SU-DHL-6 (cell line): ENCODE measurements at regions not wholly inside any gene's neighbourhood (a gene's known extent, or its start where the extent isn't known, plus 50 kb on each side); places are given as distances from the start of the nearest gene placed in this dataset.

Experiments used
- H2AFZ ChIP-seq: fragments of 200-600 bp; sonication (generic); 2 replicates; pipeline ENCODE4 v1.6.1; 2014; ENCODE audit warnings: low read depth, mild to moderate bottlenecking, moderate library complexity, mixed read lengths, antibody characterized with exemption, low read length; ENCODE audit not compliant: severe bottlenecking
- H3F3A ChIP-seq: fragments of 200-600 bp; shearing (Covaris generic); 2 replicates; pipeline ENCODE4 v1.6.0; 2016; ENCODE audit warnings: antibody characterized with exemption, mild to moderate bottlenecking; ENCODE audit not compliant: insufficient read depth
- H3K27ac ChIP-seq: fragments of 200-600 bp; sonication (generic); 2 replicates; pipeline ENCODE4 v1.5.1; 2016; ENCODE audit warnings: low read depth, mild to moderate bottlenecking, low read length, moderate library complexity, mixed read lengths
- H3K27me3 ChIP-seq: fragments of 200-600 bp; sonication (generic), shearing (Covaris generic); 2 replicates; pipeline ENCODE4 v1.6.0; 2014; ENCODE audit warnings: mild to moderate bottlenecking, low read length
- H3K36me3 ChIP-seq: fragments of 200-600 bp; sonication (generic); 2 replicates; pipeline ENCODE4 v1.6.1; 2014; ENCODE audit warnings: mild to moderate bottlenecking, low read length, mixed read lengths
- H3K4me2 ChIP-seq: fragments of 300-600, 200-600 bp; shearing (Covaris generic), sonication (generic); 2 replicates; pipeline ENCODE4 v1.6.0; 2014; ENCODE audit warnings: low read length, low read depth, mild to moderate bottlenecking; ENCODE audit not compliant: poor library complexity, severe bottlenecking
- H3K4me3 ChIP-seq: fragments of 200-600 bp; sonication (generic); 2 replicates; pipeline ENCODE4 v1.5.1; 2014; ENCODE audit warnings: antibody characterized with exemption, low read length, mild to moderate bottlenecking, mixed read lengths; ENCODE audit not compliant: insufficient read depth, poor library complexity, severe bottlenecking
- H3K79me2 ChIP-seq: fragments of 200-600 bp; sonication (generic); 2 replicates; pipeline ENCODE4 v1.6.1; 2014; ENCODE audit warnings: mild to moderate bottlenecking, low read length, moderate library complexity; ENCODE audit not compliant: insufficient read depth
- H3K9ac ChIP-seq: fragments of 200-600 bp; sonication (generic); 2 replicates; pipeline ENCODE4 v1.7.0; 2014; ENCODE audit warnings: mild to moderate bottlenecking, low read length
- H3K9me2 ChIP-seq: fragments of 200-600 bp; sonication (generic); replicated peaks from 2 replicates; pipeline ENCODE4 v1.6.1; 2014; ENCODE audit warnings: low read length; ENCODE audit not compliant: insufficient read depth
- H3K9me3 ChIP-seq: fragments of 200-600 bp; sonication (generic); 2 replicates; pipeline ENCODE4 v1.6.1; 2014; ENCODE audit warnings: low read length, mixed read lengths; ENCODE audit not compliant: insufficient read depth
- H4K20me1 ChIP-seq: fragments of 200-600 bp; sonication (generic); 2 replicates; pipeline ENCODE4 v1.6.1; 2014; ENCODE audit warnings: low read depth, mild to moderate bottlenecking, antibody characterized with exemption, low read length, moderate library complexity, mixed read lengths
- EZH2phosphoT487 ChIP-seq: fragments of 200-600 bp; sonication (generic), shearing (Covaris generic); conservative IDR thresholded peaks from 2 replicates; pipeline ENCODE4 v1.6.1; 2018; ENCODE audit warnings: mild to moderate bottlenecking, antibody characterized with exemption, low read length, moderate library complexity, mixed read lengths
- TF ChIP-seq, protein P1 (sequence below): fragments of 200-600 bp; sonication (generic); IDR thresholded peaks from one replicate; pipeline ENCODE4 v1.5.1; 2017; ENCODE audit warnings: antibody characterized with exemption, mild to moderate bottlenecking, low read length, moderate library complexity; ENCODE audit not compliant: insufficient read depth, poor library complexity, severe bottlenecking

DNA sequence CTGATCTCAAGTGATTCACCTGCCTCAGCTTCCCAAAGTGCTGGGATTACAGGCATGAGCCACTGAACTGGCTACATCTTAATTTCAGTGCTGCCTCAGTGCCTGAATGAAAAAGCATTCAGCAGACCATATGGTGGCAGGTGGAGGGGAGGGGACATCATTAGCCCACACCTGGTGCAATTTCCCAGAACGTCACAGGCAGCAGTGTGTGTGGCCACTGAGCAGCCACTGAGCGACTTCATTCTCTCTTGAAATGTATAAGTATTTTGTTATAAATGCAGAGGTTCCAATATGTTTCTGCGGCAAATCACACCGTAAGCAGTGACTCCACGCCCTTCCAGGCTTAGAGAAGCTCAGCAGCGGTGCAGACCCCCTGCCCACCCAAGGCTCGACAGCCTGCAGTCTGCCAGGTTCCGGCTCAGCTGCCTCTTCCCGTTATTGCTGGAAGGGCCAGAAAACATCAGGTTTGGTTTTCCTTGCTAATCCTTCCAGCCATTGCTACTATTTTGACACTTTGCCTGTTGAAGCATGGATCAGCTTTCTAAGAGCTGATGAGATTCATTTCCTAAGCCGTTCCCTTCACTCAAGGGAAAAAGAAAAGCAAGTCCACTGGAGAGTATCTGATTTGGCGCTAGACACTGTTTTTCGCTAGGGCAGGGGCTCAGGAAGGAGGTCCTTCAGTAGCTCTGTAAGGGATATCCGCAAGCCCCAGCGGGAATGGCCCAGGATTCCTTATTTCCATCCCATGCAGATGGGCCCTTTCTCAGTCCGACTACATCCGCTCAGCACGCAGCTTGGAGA is 250.7 kb downstream of the VAPA start:
- H3K9me3 ChIP-seq = no peaks in the 10 kb centered on the region

DNA sequence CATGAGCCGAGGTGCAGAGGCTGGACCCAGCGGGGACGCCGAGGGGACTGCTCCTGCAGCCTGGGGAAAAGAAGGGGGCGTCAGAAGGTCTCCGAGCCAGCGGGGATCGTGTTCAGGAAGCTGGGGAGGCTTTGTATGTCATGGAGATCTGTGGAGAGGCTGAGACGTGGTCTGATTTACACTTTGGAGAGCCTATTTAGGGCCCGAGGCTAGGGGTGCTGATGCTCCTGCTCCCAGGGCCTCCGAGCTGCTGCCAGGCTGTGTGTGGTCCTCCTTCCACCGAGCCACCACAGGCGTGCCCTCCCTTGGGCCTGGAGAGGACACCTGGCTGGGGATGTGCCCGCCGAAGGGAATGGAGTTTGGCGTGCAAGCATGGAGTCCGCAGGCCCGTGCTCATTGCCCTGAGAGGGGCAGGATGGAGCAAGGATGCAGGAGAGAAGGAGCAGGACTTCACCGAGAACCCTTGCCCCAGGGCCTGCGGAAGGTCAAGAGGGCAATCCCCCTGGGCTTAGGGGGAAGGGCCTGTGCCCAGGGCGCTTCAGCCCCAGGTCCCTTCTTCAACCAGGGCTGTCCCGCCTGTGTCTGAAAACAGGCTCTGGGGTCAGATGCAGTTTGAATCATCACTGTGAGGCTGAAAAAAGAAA is 252.5 kb downstream of the VAPA start:
- Histone ChIP-seq H2AFZ (no peak overlapping the region), H3K9me3 (no peaks in the 10 kb centered on the region), H3K9me2 (no peaks in the 10 kb centered on the region), H3K4me3 (no peak overlapping the region), H3K27me3 (no peaks in the 10 kb centered on the region), H3K4me2 (no peak overlapping the region), H3K79me2 (no peaks in the 10 kb centered on the region), H3K27ac (no peak overlapping the region), H4K20me1 (no peaks in the 10 kb centered on the region), H3K9ac (no peak overlapping the region), H3K36me3 (no peaks in the 10 kb centered on the region), H3F3A (no peaks in the 10 kb centered on the region)
- TF ChIP-seq, protein P1, sequence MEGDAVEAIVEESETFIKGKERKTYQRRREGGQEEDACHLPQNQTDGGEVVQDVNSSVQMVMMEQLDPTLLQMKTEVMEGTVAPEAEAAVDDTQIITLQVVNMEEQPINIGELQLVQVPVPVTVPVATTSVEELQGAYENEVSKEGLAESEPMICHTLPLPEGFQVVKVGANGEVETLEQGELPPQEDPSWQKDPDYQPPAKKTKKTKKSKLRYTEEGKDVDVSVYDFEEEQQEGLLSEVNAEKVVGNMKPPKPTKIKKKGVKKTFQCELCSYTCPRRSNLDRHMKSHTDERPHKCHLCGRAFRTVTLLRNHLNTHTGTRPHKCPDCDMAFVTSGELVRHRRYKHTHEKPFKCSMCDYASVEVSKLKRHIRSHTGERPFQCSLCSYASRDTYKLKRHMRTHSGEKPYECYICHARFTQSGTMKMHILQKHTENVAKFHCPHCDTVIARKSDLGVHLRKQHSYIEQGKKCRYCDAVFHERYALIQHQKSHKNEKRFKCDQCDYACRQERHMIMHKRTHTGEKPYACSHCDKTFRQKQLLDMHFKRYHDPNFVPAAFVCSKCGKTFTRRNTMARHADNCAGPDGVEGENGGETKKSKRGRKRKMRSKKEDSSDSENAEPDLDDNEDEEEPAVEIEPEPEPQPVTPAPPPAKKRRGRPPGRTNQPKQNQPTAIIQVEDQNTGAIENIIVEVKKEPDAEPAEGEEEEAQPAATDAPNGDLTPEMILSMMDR = no peak
- no peak for TF ChIP-seq EZH2phosphoT487

More for the DNA sequence above, 250.7 kb downstream of the VAPA start:
- H3K9ac ChIP-seq = no peak overlapping the region
- no peak overlapping the region for H3K27ac ChIP-seq
- no peaks in the 10 kb centered on the region for H3K79me2 ChIP-seq
- TF ChIP-seq EZH2phosphoT487 = no peak
- TF ChIP-seq, protein P1 = no peak
- H3F3A ChIP-seq = no peaks in the 10 kb centered on the region
- no peak overlapping the region for H3K4me2 ChIP-seq
- no peaks in the 10 kb centered on the region for H3K27me3 ChIP-seq
- no peak overlapping the region for H2AFZ ChIP-seq
- H3K9me2 ChIP-seq = no peaks in the 10 kb centered on the region
- no peaks in the 10 kb centered on the region for H3K36me3 ChIP-seq
- no peaks in the 10 kb centered on the region for H4K20me1 ChIP-seq
- no peak overlapping the region for H3K4me3 ChIP-seq

DNA sequence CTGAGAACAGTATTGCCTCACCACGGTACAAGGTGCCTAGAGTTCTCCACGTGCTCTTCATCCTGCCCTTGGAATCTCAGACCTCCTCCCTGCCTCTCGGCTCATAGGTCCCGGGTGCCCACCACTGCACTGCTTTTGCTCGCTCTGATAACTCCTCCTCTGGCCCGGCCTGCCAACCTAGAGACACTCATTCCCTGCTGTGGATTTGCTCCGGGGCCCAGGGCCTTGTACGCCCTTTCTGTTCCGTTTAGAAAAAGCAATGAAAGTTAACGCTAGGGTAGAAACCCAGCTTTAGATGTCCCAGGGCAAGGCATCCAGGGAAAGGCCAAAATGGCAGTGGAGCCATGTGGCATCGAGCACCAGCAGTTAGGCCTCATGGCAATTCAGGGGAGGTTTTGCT is 253.9 kb downstream of the VAPA start:
- Histone ChIP-seq H3K9me3 (no peaks in the 10 kb centered on the region), H3K4me3 (no peak overlapping the region), H3K27ac (no peak overlapping the region), H3K4me2 (no peak overlapping the region), H3K36me3 (no peaks in the 10 kb centered on the region), H2AFZ (no peak overlapping the region), H3K27me3 (no peaks in the 10 kb centered on the region), H3K9ac (no peak overlapping the region), H3K79me2 (no peaks in the 10 kb centered on the region), H4K20me1 (no peaks in the 10 kb centered on the region), H3F3A (no peaks in the 10 kb centered on the region), H3K9me2 (no peaks in the 10 kb centered on the region)
- no peak for TF ChIP-seq EZH2phosphoT487
- TF ChIP-seq, protein P1 = no peak
